HUDEP-2 (cell line): ENCODE measurements at regions not wholly inside any gene's neighbourhood (a gene's known extent, or its start where the extent isn't known, plus 50 kb on each side); places are given as distances from the start of the nearest gene placed in this dataset.

Experiments used
- DNase-seq, 76 experiments: peaks; one replicate each; lab custom pipeline; 2025; ENCODE audit not compliant: unreplicated experiment in 76 of 76; lab: John Stamatoyannopoulos, UW

DNA sequence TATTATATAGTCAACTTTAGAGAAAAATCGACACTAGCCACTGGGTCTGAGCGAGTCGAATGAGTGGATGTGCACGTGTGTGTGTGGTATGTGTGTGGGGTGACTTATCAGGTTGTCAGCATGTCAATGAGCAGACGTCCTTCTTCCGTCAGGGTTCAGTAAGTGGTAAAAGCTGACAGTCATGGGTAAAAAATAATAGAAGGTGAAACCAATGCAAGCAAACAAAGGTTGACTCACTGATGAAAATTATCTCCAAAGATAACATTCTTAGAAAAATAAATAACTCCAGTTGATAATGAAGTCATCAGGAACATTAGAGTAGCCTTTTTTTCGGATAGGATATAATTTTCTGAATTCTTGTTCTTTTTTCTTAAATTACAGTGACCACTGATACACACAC lies 243.8 kb upstream of the FOXQ1 start:
- DNase-seq, result no peak

DNA sequence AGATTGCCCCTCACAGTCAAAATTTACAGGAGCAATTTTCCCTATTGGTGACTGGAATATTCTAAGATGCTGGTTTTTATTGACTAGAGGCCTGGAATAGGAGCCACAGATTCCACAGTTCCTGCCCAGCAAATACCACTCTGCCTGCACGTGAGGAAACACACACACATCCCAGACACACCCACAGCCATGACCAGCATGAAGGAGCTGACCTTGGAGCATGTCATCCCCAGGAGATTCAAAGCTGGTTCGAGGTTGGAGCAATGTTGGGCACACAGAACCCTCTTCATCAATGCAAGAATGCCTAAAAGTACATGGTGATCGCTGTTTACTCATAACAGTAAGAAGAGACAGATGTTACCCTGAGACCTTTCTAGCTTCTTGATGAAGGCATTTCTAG lies 244.6 kb upstream of the FOXQ1 start:
- DNase-seq, result no peak

DNA sequence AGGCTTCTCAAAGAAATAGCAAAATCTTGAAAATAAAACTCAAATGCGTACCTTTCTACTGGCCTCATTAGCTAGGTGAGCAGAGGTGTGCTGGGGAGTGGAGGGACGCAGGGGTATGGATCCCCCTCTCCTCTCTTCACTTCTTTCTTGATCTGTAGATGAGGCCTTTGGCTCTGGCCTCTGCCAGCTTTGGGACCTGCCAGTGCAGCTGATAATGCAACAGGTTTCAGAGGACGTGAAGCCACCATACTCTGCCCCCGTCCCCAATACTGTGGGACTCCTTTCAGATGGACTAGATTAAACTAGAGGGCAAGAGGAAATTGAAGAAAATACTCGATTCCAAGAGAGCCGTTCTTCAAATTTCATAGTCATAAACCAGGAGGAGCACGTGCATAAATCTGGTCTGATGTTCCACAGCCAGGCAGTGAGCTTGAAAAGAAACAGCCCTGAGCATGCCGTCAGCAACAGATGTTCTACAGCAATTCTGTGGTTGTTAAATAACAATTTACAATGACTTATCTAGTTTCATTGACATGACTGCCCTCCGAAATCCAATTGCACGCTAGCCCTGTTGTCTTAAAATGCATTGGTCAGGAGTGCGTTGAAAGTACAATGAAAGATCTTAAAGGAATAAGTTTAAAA lies 245.3 kb upstream of the FOXQ1 start:
- DNase-seq, result no peak

DNA sequence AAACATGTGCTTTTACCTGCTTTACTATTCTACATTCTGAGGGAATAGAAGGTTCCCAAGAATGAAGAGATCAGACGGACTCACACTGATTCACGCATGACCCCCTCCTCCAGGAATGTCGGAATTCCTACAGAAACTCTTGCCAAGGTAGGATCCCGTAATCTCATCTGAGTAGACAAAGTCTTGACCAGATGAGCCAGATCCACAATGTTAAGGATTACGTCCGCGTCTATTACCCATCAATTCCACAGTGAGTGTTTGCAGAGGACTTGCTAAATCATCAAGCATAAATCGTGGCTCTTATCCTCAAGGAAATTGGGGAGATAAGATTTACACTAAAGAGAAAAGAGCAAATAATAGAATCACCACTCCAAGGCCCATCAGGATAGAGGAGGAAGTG lies 245.9 kb upstream of the FOXQ1 start:
- no peak for DNase-seq

DNA sequence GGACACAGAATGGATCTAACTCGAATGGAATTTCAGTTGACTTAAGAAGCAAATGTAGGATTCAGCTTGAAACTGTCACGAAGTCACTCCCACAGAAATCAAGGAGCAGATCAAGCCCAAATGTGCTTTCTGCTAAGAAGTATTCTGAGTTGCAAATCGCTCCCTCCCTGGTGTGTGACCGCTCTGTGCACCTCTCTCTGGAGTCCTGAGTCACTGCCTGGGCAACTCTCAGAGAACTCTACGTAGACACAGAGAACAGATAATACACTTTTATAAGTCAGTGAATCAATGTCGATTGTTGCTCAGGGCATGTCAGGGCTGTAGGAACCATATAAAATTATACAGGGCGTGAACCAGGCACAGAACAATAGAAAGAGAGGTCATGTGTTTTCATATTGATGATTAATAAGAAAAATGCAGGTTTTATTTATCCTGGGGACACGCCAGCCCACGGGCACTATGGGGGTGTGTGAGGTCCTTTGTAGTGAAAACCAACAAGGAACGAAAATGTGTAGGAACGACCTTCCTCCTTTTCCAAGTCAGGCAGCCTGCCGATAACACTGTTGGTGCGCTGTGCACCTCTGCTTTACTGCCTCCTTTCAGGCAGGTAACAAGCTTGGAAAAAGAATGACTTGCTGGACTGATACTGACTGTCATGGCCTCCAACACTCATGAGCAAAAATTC lies 248.1 kb upstream of the FOXQ1 start:
- DNase-seq, result no peak

DNA sequence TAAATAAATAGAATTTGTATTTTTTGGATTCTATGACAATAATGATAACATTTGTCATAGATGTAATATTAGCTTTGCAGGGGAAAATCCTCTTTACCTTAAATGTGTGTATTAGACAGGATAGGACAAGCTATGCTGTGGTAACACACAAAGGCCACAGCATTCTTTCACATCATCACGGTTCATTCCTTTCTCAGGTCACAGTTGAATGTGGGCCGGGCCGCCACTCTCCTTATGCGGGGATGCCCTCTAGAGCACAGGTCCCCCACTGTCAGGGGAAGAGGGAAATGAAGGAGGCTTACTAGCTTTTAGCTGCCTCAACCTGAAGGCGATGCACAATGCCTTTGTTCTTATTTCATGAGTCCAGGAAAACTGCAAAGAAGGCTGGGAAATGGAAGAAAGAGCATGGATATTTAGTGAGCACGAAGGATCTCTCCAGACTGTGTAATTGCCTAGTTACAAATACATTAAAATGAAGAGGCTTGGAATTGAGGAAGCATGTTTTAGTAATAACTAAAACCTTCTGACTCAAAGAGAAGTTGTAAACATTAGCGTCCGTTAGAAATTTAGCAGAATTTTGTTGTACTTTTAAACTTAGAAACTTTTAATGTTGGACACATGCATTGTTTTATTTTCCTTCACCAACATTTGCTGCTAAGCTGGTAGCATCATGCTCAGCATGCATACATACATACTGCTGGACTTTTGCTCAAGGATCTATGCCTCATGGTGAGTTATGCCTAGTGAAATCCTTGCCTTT lies 248.9 kb upstream of the FOXQ1 start:
- DNase-seq, result no peak

DNA sequence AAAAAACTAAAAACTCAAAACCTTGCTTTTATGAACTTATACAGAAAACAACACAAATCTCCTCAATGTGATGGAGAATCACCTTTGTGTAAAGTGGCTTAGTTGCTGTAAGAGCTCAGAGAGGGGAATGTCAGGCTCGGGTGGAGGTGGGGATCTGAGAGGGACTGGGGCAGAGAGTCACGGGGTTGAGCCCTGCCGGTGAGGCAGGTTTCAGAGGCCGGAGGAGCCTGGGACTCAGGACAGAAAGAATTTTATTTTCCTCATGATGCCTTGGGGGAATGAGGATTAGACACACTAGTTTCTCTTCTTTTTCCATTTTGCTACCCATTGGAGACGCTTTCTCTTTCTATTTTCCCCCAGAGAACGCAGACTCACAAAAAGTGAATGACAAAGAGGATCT lies 252.3 kb upstream of the FOXQ1 start:
- DNase-seq, result no peak

DNA sequence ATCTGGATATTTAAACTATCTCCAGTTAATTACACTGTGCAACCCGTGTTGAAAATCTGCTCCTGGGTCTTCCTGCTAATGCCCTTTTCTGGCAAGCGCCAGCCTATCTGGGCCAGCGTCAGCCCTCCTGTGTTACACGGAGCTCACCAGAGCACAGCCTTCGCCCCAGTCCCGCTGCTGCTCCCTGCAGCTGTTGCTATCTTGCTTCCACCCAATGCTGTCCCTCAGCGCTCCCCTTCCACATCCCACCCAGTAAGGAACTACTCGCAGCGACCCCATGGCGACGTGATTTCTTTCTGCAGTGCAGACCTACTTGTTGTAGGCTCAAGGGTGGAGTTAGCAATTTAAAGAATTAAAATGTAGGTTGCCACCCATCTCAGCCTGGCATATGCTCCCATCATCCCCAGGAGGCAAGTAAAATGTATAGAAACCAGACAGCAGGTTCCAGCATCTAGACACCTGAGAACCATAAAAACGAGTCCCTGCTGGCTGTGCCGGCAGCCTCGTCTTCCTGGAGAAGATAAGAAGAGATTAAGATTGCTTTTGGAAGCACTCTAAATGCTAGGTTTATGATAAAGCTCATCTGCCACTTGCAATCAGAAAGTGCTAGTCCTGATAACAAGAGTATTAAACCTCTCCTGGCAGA lies 254.3 kb upstream of the FOXQ1 start:
- DNase-seq, result no peak

DNA sequence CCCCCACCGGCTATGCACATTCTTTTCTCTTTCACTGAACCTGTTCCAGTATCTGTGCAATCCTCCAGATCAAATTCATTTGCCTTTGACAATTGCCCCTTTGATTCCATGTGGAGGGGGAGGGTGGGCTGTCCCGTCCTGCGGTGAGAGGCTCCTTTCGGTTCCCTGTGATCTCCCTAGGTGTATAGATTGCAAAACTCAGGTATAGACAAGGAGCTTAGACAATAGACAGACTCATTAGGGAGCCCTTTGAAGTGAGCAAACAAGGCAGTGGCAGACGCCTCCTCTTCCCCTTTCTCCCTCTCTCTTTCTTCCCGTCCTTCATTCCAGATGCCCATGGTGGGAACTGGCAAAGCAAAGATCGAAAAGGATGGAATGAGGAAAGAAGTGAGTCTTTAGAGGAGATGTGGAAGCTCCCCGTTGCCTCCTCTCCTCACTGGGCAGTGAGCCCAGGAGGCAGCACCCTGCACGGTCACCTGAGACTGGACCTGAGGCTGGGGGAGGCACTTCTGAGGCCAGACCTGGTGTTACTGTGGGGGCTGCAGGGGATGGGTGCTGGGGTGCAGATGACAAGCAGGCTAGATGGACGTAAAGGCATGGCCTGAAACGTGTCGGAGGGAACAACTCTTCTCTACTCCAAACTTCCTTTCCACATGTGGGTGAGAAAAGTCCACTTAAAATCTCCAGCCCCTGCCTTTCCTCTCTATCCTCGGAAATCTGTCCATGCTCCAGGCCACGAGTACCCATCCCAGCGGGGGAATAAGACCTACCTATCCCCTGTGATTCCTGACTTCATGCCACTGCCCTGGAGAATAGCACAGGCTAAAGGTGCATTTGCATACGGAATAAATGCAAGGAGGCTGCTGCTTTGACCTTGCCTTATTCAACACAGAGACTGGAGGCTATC lies 256.6 kb upstream of the FOXQ1 start:
- no peak for DNase-seq

DNA sequence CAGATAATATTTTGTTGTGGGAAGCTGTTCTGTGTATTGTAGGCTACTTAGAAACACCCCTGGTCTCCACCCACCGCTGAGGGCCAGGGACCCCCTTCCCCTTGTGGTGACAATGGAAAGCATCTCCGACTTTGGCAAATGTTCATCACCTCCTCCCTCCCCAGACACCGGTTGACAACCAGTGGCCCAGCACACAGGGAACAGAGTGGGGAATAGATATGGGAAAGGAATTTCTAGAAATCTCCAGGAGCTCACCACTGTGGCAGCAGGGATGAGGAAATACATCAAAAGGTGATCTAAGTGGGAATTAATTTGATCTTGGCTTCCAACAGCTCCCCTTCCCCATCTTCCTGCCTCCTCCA lies 257.3 kb upstream of the FOXQ1 start:
- no peak for DNase-seq

DNA sequence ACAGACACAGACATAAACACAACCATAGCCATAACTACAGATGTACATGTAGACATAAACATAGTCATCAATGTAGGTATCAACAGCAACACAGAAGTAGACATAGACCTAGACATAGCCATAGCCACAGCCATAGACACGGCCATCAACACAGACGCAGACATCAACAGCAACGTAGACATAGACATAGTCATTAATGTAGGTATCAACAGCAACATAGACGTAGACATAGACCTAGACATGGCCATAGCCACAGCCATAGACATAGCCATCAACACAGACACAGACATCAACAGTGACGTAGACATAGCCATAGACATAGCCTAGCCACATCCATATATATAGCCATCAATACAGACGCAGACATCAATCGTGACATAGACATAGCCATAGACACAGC lies 258.3 kb upstream of the FOXQ1 start:
- DNase-seq, result no peak

DNA sequence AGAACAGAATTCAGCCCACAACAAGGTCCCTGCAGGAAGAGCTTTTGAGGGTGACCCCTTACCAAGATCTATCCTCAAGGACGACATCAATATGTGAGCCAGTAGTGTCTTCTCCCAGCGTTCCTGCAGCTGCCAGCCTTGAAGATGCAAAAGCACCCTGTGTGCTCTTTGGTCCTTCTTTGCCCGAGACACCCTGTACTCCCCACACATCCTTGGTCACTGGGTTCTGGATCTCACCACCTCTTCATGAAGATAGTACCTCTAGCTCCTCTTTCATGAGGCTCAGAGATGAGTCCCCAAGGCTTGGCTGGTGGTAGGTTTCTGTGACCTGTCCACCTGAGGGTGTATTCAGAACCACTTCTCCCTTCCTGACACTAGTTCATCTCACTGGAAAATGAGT lies 259.6 kb upstream of the FOXQ1 start:
- DNase-seq, result no peak

DNA sequence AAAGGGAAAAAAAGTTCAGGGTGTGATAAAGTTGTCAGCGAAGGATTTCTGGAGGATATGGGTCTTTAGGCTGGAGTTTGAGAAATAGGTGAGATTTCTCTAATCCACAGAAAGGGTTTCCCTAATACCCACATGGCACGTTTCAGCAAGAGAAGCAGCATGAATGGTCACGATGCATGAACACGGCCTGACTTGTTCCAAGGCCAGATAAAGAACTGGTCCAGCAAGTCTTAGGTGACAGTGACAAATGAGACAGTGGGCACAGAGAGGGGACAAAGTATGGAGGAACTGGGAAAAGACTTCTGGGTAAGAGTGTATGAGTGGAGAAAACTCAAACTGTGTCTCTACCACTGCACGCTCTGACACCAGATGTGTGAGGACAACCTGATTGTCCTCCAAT lies 262.0 kb upstream of the FOXQ1 start:
- DNase-seq, result no peak

DNA sequence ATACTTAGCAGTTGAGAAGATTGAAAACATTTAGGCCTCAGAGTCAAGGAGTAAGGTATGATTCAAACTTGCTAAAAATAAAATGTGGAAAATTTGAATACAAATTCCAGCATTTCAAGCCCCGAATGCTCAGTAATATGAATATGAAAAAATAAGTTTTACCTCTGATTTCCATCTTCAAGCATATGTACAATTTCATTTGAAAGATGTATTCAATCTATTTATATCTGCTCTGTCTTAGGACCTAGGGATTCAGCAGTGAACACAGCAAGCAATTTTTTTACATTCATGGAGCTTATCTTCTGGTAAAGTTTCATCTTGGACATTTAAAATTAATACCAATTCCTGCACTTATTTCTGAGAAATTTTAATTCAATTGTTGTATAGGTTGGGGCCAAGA lies 262.7 kb upstream of the FOXQ1 start:
- no peak for DNase-seq

DNA sequence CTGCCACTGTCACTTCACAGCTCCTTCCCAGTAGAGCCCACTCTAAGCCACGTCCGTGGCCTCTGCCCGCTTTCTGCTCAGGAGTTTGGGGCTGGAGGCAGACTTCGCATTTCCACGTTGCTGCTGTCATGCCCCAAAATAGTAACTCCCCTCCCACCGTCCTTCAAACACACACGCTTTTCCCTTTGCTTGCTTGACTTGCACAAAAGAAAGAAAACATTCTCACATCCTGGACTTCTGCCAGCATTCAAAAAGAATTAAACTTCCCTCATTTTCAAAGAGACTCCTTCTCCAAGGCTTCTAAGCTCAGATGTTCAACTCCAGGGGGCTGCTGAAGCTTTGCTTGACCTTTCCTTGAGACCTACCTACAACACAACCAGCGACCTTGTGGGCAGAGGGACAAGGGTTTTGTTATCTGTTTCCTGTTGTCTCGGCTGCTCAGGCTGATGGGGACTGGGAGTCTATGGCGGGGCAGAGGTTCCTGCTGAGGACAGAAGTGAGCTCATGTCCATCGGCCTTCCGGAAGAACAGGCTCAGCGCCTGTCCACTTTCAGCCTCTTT lies 263.8 kb upstream of the FOXQ1 start:
- no peak for DNase-seq

DNA sequence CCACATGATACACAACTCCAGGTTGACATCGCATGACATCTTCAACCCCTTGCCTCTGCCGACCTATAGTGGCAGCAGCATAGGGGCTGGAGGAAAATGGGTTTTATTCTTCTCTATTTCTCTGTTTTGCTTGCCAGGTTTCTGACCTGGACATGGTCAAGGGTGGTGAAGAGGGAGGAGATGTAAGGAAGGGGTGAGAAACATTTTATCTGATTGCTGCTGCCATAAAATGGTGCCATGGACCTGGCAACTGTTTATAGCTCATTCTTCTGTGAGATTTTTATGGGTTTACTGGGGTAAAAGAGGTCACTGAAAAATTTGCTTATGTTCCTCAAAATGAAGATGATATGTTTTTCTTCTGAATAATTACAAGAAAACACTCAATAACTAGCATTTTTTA lies 266.7 kb upstream of the FOXQ1 start:
- no peak for DNase-seq

DNA sequence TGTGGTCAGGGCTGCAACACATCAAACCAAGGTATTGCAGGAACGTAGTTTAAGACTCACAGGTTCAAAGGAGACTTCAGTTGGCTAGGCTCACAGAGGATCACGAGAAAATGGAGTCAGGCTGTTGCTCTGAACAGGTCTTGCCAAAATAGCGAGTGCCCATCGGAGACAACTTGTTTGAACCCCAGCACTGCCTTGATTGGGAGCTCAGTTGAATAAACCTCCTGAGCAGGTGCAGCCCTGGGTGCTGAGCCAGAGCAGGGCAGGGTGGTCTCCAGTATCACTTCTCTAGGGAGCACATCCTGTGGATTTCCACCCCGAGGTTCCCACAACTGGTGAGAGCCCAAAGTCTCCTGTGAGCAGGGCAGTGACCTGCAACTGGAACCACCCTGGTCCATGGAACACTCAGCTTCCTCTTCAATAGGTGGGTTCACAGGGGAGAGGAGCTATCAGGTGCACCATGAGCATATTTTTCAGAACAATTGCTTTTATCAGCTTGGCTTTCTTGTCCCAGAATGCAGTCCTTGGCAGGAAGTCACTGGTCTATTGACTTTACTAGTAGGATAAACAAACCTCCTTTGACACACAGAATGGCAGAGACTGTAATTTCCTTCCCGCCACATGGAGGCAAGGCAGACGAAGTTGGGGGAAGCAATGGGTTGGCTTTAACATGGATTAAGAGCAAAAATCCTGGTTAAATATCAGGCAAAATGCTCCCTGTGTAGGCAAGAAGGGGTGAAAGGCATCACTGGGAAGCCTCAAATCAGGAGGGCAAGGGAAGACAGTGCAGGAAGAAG lies 267.7 kb upstream of the FOXQ1 start:
- DNase-seq, result no peak

DNA sequence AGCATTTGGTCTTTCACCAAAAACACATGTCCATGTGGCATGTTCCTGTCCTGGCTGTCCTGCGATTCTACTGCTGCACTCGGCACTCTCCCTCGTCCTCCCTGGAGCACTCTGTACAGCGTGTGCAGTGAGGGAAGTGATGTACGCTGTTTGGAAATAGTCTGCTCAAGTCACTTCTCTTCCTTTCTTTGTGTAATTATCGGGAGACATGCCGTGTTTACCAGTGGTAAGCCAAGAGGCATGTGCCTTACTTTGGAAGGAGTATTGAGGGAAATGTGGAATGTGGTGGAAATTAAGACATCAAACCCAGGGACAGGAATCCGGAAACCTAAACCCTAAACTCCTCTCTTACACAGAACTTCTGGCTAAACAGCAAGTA lies 268.5 kb upstream of the FOXQ1 start:
- no peak for DNase-seq

DNA sequence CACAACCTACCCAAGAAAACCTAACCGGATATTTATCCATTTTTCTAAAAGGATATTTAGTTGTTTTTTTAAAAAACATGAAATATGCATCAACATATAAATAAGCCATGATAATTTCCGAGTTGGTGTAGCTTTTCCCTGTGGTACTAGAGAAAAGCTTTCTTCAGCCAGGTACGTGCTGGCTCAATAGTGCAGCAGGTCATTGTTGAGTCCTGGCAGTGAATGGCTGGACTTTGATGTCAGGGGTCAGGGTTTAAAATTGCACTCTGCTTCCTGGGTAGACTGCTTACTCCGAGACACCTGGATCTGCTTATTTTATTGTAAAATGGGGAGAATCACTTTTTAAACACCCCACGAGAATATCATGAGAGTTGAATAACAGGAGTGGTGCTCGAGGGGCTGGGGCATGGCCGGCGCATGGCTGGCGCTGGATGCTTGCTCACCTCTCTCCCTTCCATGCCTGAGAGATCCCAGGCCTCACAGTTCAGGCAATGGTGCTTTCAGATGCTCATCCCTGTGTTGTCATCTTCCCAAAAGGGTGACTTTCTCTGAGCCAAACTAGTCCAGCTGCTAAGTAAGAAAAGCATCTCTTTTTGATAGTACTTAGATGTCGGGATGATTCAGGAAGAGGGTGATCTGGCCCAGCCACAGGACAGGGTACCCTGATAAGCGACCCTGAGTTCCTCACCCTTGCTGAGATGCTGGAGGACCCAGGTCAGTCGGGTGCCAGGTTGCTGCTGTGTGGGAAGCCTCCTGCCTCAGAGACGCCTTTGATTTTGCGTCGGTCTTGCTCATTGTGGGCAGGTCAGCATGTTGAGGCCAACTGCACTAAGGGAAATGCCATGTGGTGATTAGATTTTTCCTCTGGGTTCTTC lies 269.1 kb upstream of the FOXQ1 start:
- DNase-seq, result no peak
